ENCODE measurements at regions not wholly inside any gene's neighbourhood (a gene's known extent, or its start where the extent isn't known, plus 50 kb on each side); places are given as distances from the start of the nearest gene placed in this dataset.

- TF ChIP-seq, protein P1, sequence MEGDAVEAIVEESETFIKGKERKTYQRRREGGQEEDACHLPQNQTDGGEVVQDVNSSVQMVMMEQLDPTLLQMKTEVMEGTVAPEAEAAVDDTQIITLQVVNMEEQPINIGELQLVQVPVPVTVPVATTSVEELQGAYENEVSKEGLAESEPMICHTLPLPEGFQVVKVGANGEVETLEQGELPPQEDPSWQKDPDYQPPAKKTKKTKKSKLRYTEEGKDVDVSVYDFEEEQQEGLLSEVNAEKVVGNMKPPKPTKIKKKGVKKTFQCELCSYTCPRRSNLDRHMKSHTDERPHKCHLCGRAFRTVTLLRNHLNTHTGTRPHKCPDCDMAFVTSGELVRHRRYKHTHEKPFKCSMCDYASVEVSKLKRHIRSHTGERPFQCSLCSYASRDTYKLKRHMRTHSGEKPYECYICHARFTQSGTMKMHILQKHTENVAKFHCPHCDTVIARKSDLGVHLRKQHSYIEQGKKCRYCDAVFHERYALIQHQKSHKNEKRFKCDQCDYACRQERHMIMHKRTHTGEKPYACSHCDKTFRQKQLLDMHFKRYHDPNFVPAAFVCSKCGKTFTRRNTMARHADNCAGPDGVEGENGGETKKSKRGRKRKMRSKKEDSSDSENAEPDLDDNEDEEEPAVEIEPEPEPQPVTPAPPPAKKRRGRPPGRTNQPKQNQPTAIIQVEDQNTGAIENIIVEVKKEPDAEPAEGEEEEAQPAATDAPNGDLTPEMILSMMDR (conservative IDR thresholded peaks at IDR 0.05), result no peak
- peaks cover 5% of the 10 kb centered on the region for H3K4me1 Mint-ChIP-seq (ENCODE audit: unreplicated experiment)
- H3K27me3 Mint-ChIP-seq, result peaks cover 80% of the 10 kb centered on the region
- no peak for DNase-seq (ENCODE audit: extremely low spot score, unreplicated experiment)
- H3K4me3 Mint-ChIP-seq, result no peak overlapping the region
- H3K9me3 Mint-ChIP-seq, result no peaks in the 10 kb centered on the region
- H3K36me3 Mint-ChIP-seq, result no peaks in the 10 kb centered on the region
- no peak overlapping the region for H3K27ac Mint-ChIP-seq
These were observed 190.3 kb downstream of the TM9SF2 start for GRCh38 chr13:99691552-99691951.

DNA sequence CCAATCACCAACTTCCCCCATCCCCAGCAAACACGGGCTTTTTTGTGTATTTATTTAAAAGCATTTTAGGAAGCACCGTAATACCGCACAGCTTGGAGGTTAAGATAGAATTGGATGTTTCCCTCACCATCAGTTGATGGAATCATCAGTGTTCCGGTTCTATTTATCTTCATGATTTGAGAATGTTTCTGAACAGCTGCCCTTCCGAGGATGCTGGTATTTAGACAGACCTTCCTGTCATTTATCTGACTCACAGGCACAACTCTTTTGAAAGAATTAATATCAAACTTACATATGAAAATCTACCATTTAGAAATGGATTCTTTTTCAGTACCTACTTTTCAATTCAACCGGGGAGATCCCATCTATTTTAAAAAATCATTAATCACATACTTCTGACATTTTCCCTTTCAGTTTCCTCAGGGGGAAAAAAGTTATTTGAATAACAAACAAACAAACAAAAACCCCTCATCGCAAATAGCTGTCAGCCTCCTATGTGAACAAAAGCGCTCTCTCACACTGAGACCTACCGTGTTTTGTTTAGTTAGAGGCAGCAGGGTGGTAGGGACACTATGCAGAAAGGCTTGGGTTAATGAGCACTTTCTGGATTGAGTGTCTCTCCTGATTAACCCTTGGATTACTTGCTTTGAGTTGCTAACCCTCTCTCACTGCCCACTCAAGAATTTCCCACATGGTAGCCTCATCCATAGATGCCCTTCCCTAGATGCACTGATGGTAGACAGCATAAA, 189.3 kb downstream of the TM9SF2 start:
- no peaks in the 10 kb centered on the region for H3K9me3 Mint-ChIP-seq
- no peak overlapping the region for H3K4me3 Mint-ChIP-seq
- H3K4me1 Mint-ChIP-seq (ENCODE audit: unreplicated experiment), result peaks cover 11% of the 10 kb centered on the region
- TF ChIP-seq, protein P1 (conservative IDR thresholded peaks at IDR 0.05), result no peak
- peaks cover 87% of the 10 kb centered on the region for H3K27me3 Mint-ChIP-seq
- H3K27ac Mint-ChIP-seq, result no peak overlapping the region
- DNase-seq (ENCODE audit: extremely low spot score, unreplicated experiment), result no peak
- H3K36me3 Mint-ChIP-seq, result no peaks in the 10 kb centered on the region

DNA sequence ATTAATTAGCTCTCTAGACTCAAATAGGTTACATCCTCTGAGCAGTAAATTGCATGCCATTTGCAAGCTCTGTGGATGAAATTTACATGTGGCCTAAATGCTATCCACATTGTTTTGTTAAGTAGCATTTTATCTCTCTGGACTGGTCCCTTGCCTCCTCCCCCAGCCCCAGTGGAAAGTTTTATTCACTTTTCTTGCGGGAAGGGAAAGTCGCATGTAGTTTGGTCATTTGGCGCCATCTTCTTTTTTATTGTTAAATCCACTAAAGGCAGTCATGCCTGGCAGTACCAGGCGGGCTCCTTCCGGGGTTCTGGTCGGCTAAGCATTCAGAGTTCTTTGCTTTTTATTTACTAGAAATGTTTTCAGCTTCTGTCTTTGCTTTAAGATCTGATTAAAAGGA, 188.7 kb downstream of the TM9SF2 start:
- Mint-ChIP-seq H3K4me3 (no peak overlapping the region), H3K27ac (no peak overlapping the region)

GRCh38 chr13:99688776-99689175, 187.5 kb downstream of the TM9SF2 start:
- TF ChIP-seq, protein P1 (conservative IDR thresholded peaks at IDR 0.05), result no peak
- Mint-ChIP-seq H3K36me3 (no peaks in the 10 kb centered on the region), H3K27ac (no peak overlapping the region), H3K4me3 (no peak overlapping the region), H3K4me1 (ENCODE audit: unreplicated experiment) (peaks cover 11% of the 10 kb centered on the region), H3K27me3 (peaks cover 79% of the 10 kb centered on the region), H3K9me3 (no peaks in the 10 kb centered on the region)
- DNase-seq (ENCODE audit: extremely low spot score, unreplicated experiment), result no peak

More for the DNA sequence above, 188.7 kb downstream of the TM9SF2 start:
- Mint-ChIP-seq H3K27me3 (peaks cover 87% of the 10 kb centered on the region), H3K4me1 (ENCODE audit: unreplicated experiment) (peaks cover 11% of the 10 kb centered on the region), H3K36me3 (no peaks in the 10 kb centered on the region), H3K9me3 (no peaks in the 10 kb centered on the region)
- DNase-seq (ENCODE audit: extremely low spot score, unreplicated experiment), result no peak
- TF ChIP-seq, protein P1 (conservative IDR thresholded peaks at IDR 0.05), result no peak

DNA sequence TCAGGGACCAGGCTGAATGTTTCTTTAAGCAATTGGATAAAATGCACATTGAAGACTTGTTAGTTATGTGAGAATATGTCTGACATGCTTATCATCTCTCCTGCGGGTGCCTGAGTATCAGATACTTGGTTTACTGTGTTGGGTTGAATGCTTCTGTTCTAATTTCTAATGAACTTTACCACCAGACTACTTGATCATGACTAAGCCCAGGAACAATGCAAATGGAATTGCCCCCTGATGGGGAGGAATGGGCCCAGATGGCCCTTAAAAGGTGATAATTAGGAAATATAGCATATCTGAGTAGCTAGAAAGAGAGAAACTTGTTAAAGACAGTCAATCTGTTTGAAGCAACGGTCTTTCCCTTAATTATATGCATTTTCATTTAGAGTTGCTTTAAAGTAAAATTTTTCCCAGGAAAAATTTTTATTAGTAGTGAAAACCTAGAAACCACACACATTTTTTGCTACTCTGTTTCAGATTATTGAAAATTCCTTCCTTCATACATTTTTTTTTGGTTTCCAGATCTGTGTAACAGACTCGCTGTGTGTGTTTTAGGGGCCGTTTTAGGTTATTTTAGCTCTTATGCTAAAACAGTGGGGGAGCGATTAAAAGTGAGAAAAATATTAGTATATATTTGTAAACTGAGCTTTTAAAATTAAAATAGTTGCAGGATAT, 186.6 kb downstream of the TM9SF2 start:
- no peak overlapping the region for H3K4me3 Mint-ChIP-seq
- no peak for DNase-seq (ENCODE audit: extremely low spot score, unreplicated experiment)
- H3K4me1 Mint-ChIP-seq (ENCODE audit: unreplicated experiment), result peaks cover 11% of the 10 kb centered on the region
- TF ChIP-seq, protein P1 (conservative IDR thresholded peaks at IDR 0.05), result no peak
- peaks cover 69% of the 10 kb centered on the region for H3K27me3 Mint-ChIP-seq
- H3K36me3 Mint-ChIP-seq, result no peaks in the 10 kb centered on the region
- H3K9me3 Mint-ChIP-seq, result no peaks in the 10 kb centered on the region
- H3K27ac Mint-ChIP-seq, result no peak overlapping the region
